Activated naive CD4-positive, alpha-beta T cell treated with anti-CD3 and anti-CD28 coated beads for 36 hours (primary cell): ENCODE measurements at regions not wholly inside any gene's neighbourhood (a gene's known extent, or its start where the extent isn't known, plus 50 kb on each side); places are given as distances from the start of the nearest gene placed in this dataset.

ENCODE experiments used
- CTCF ChIA-PET: fragments of 350-600 bp; sonication (Branson Sonifier 250); formaldehyde crosslinking; loops from one replicate; lab custom pipeline; 2021; ENCODE audit warnings: antibody characterized with exemption; lab: Charles Lee
- DNase-seq: peaks from one replicate; pipeline ENCODE4 v3.0.0-alpha.2; 2020
- H3K27ac Mint-ChIP-seq: one replicate; pipeline ENCODE4 v1.8.0; 2021; ENCODE audit warnings: mild to moderate bottlenecking, mixed read lengths
- H3K27me3 Mint-ChIP-seq: one replicate; pipeline ENCODE4 v1.8.0; 2021; ENCODE audit warnings: low read depth, mixed read lengths
- H3K36me3 Mint-ChIP-seq: one replicate; pipeline ENCODE4 v1.8.0; 2021; ENCODE audit warnings: low read depth, mixed read lengths
- H3K4me1 Mint-ChIP-seq: one replicate; pipeline ENCODE4 v1.8.0; 2021; ENCODE audit warnings: low read depth, mixed read lengths
- H3K4me3 Mint-ChIP-seq: one replicate; pipeline ENCODE4 v1.8.0; 2021; ENCODE audit warnings: mild to moderate bottlenecking, moderate library complexity, mixed read lengths
- H3K9me3 Mint-ChIP-seq: one replicate; pipeline ENCODE4 v1.8.0; 2021; ENCODE audit warnings: mixed read lengths
- intact Hi-C: fragments of 100-400 bp; cut with micrococcal nuclease; formaldehyde crosslinking; loops from one replicate; pipeline ENCODE4 v1.15.1; 2023

GRCh38 chr15:86002444-86002843 is 77.2 kb upstream of the AGBL1 start:
- Mint-ChIP-seq H3K4me3 (no peak overlapping the region), H3K9me3 (no peaks in the 10 kb centered on the region), H3K27ac (no peak overlapping the region), H3K4me1 (no peaks in the 10 kb centered on the region), H3K27me3 (peaks cover 6% of the 10 kb centered on the region), H3K36me3 (no peaks in the 10 kb centered on the region)
- DNase-seq = no peak
- intact Hi-C loops = no loop called here
- CTCF ChIA-PET = interaction anchor here (0.6 kb wide), 1 partner anchor 143 kb away, joined by 3 read pairs; no protein-coding TSS in a partner anchor

DNA sequence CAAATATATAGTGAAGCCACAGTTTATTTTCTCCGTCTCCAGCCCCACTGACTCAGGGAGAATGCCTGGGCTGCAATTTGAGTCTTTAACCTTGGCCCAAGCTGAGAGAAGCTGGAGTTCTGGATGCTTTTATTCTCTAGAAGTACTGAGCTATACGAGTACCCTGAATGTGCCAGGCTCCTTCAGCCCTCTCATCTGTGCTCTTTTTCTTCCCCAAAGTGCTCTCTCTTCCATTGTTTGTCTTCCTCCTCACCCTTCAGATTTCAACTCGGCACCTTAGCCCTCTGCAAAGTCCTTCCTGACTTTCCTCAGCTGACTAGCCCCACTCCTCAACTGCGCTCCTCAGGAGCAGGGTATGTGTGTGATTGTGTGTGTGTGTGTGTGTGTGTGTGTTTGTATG is 75.6 kb upstream of the AGBL1 start:
- H3K27ac Mint-ChIP-seq = no peak overlapping the region
- H3K4me1 Mint-ChIP-seq = no peaks in the 10 kb centered on the region
- H3K4me3 Mint-ChIP-seq = no peak overlapping the region
- DNase-seq = no peak
- no peaks in the 10 kb centered on the region for H3K9me3 Mint-ChIP-seq
- H3K36me3 Mint-ChIP-seq = no peaks in the 10 kb centered on the region
- intact Hi-C loops = no loop called here
- H3K27me3 Mint-ChIP-seq = peaks cover 6% of the 10 kb centered on the region
- CTCF ChIA-PET = interaction anchor here (1.2 kb wide), 1 partner anchor 145 kb away, joined by 3 read pairs; no protein-coding TSS in a partner anchor

GRCh38 chr15:86006546-86006945 is 73.1 kb upstream of the AGBL1 start:
- intact Hi-C loops = no loop called here
- CTCF ChIA-PET = no interaction called here
- Mint-ChIP-seq H3K9me3 (no peaks in the 10 kb centered on the region), H3K4me3 (no peak overlapping the region), H3K4me1 (no peaks in the 10 kb centered on the region), H3K27ac (no peak overlapping the region), H3K36me3 (no peaks in the 10 kb centered on the region), H3K27me3 (peaks cover 6% of the 10 kb centered on the region)
- no peak for DNase-seq

DNA sequence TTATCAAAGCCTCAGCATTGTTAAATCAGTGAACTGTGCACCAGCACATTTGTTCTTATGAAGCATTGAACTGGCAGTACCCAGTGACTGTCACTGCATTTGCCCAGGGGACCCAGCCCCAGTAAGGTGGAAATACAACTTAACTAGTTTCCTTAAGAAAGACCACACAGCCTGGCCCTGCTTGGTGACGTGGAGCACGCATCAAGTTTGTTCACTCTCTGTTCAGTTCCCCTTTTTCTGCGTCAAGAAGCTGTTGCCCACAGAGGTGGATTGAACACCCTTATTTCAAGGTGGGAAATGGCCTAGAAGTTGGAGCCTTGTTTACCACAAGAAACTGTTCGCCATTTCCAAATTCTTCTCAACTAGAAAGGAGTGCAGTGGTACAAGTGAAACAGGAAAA is 69.9 kb upstream of the AGBL1 start:
- no peak overlapping the region for H3K4me3 Mint-ChIP-seq
- CTCF ChIA-PET = interaction anchor here (0.5 kb wide), 1 partner anchor 25 kb away, joined by 3 read pairs; no protein-coding TSS in a partner anchor
- no peak overlapping the region for H3K27ac Mint-ChIP-seq
- no peak for DNase-seq
- H3K4me1 Mint-ChIP-seq = no peaks in the 10 kb centered on the region
- H3K27me3 Mint-ChIP-seq = no peaks in the 10 kb centered on the region
- H3K9me3 Mint-ChIP-seq = no peaks in the 10 kb centered on the region
- H3K36me3 Mint-ChIP-seq = no peaks in the 10 kb centered on the region
- intact Hi-C loops = no loop called here

- intact Hi-C loops = no loop called here
- no peak overlapping the region for H3K4me3 Mint-ChIP-seq
- no peak overlapping the region for H3K27ac Mint-ChIP-seq
- no peaks in the 10 kb centered on the region for H3K9me3 Mint-ChIP-seq
- H3K27me3 Mint-ChIP-seq = no peaks in the 10 kb centered on the region
- no peaks in the 10 kb centered on the region for H3K4me1 Mint-ChIP-seq
- no peaks in the 10 kb centered on the region for H3K36me3 Mint-ChIP-seq
- CTCF ChIA-PET = no interaction called here
- DNase-seq = no peak
Observed at GRCh38 chr15:86010398-86010797, 69.3 kb upstream of the AGBL1 start.

DNA sequence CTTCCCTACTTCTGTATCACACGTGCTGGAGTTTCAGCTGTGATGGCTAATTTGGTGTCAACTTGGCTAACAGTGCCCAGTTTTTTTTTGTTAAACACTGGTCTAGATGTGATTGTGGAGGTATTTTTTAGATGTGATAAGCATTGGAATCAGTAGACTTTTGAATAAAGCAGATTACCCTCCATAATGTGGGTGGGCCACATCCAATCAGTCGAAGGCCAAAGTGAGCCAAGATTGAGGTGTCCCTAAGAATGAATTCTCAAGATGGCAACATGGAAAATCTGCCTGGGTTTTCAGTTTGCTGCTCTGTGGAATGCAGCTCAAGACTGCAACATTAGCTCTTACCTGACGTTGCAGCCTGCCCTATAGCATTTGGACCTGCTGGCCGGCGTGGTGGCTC is 68.8 kb upstream of the AGBL1 start:
- CTCF ChIA-PET = no interaction called here
- DNase-seq = no peak
- H3K27ac Mint-ChIP-seq = no peak overlapping the region
- no peaks in the 10 kb centered on the region for H3K9me3 Mint-ChIP-seq
- intact Hi-C loops = no loop called here
- H3K27me3 Mint-ChIP-seq = no peaks in the 10 kb centered on the region
- H3K4me1 Mint-ChIP-seq = no peaks in the 10 kb centered on the region
- H3K4me3 Mint-ChIP-seq = no peak overlapping the region
- H3K36me3 Mint-ChIP-seq = no peaks in the 10 kb centered on the region

GRCh38 chr15:86014016-86014415 is 65.7 kb upstream of the AGBL1 start:
- Mint-ChIP-seq H3K36me3 (no peaks in the 10 kb centered on the region), H3K4me3 (no peak overlapping the region), H3K27ac (no peak overlapping the region), H3K4me1 (no peaks in the 10 kb centered on the region), H3K9me3 (no peaks in the 10 kb centered on the region), H3K27me3 (peaks cover 3% of the 10 kb centered on the region)
- intact Hi-C loops = no loop called here
- CTCF ChIA-PET = no interaction called here
- no peak for DNase-seq

DNA sequence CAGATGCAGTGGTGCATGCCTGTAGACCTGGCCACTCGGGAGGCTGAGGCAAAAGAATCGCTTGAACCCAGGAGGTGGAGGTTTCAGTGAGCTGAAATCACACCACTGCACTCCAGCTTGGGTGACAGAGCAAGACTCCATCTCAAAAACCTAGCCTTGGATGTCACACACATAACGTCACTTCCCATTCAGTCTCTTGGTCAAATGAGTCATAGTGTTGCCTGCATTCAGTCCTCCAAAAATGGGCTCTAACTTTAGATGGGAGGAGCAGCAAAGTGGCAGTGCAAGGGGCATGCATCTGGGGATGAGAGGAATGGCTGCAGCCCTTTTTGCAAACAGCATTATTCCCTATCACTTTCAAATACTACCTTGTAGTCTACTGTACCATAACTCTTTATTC is 62.9 kb upstream of the AGBL1 start:
- Mint-ChIP-seq H3K4me1 (no peaks in the 10 kb centered on the region), H3K27ac (no peak overlapping the region), H3K36me3 (no peaks in the 10 kb centered on the region), H3K9me3 (no peaks in the 10 kb centered on the region), H3K4me3 (no peak overlapping the region), H3K27me3 (peaks cover 7% of the 10 kb centered on the region)
- peak; percentile 4 for DNase-seq
- CTCF ChIA-PET = no interaction called here
- intact Hi-C loops = no loop called here

DNA sequence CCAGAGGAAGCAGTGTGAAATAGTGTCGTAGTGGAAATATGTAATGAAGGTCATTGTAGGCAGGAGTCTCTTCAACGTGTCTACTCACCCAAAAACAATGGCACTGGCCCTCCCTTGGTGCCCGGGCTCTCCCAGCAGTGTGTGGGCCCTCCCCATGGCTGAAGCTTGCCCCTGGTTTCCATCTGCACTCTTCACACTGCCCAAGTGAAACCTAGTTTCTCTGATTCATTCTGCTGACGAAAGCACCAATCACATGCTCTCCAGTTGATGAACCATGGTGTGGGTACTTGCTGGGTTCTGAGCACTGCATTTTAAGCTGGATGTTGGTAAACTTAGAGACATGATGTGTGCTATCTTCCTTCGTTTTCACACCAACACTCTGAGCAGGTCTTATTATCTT is 61.0 kb upstream of the AGBL1 start:
- intact Hi-C loops = no loop called here
- peaks cover 9% of the 10 kb centered on the region for H3K27me3 Mint-ChIP-seq
- H3K27ac Mint-ChIP-seq = no peak overlapping the region
- no peaks in the 10 kb centered on the region for H3K4me1 Mint-ChIP-seq
- DNase-seq = no peak
- CTCF ChIA-PET = no interaction called here
- no peaks in the 10 kb centered on the region for H3K9me3 Mint-ChIP-seq
- H3K4me3 Mint-ChIP-seq = no peak overlapping the region
- H3K36me3 Mint-ChIP-seq = no peaks in the 10 kb centered on the region

GRCh38 chr15:86021281-86022264 is 58.1 kb upstream of the AGBL1 start:
- Mint-ChIP-seq H3K36me3 (no peaks in the 10 kb centered on the region), H3K4me3 (no peak overlapping the region), H3K27ac (no peak overlapping the region), H3K9me3 (no peaks in the 10 kb centered on the region), H3K27me3 (peaks cover 9% of the 10 kb centered on the region), H3K4me1 (no peaks in the 10 kb centered on the region)
- no peak for DNase-seq
- CTCF ChIA-PET = no interaction called here
- intact Hi-C loops = no loop called here

DNA sequence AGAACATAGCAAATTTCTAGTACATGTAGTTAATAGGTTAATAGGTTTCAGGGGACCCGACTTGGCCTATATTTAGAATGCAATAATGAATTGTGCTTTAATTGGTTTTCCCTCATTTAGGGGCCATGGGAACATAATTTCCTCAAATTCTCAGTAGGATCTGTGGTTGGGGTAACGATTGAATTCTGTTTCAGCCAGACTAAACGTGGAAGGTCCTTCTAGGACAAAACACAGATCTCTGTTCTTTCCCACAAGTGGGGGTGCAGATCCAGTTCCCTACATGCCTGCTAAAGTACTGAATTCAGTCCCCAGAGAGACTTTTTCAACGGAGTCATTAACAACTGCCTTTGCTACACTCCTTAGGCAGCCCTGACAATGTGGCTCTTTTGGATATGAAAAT is 50.7 kb upstream of the AGBL1 start:
- Mint-ChIP-seq H3K9me3 (no peaks in the 10 kb centered on the region), H3K4me1 (no peaks in the 10 kb centered on the region), H3K36me3 (no peaks in the 10 kb centered on the region), H3K27me3 (peaks cover 6% of the 10 kb centered on the region), H3K27ac (no peak overlapping the region), H3K4me3 (no peak overlapping the region)
- intact Hi-C loops = no loop called here
- no peak for DNase-seq
- CTCF ChIA-PET = no interaction called here
